Transverse colon (tissue), 4 donors: ENCODE measurements at regions not wholly inside any gene's neighbourhood (a gene's known extent, or its start where the extent isn't known, plus 50 kb on each side); places are given as distances from the start of the nearest gene placed in this dataset.
"Not testable (repeated sequence)": the region's sequence is repeated elsewhere in the genome, so short reads cannot be mapped to it uniquely, and the experiment has no call there.

Experiments
- DNase-seq: peaks from one replicate; pipeline ENCODE4 v3.0.0-alpha.2; 2019
- H3K27ac ChIP-seq, 4 donors: fragments of 200-600 bp; sonication (generic); 2 replicates each; pipeline ENCODE4 v1.5.1; 2016 to 2018; ENCODE audit warnings: inconsistent platforms in 4 of 4
- H3K27me3 ChIP-seq: fragments of 200-600 bp; sonication (generic); 2 replicates; pipeline ENCODE4 v1.5.1; 2017; ENCODE audit warnings: inconsistent platforms
- H3K36me3 ChIP-seq, 4 donors: fragments of 200-600 bp; sonication (generic); 2 replicates each; pipeline ENCODE4 v1.5.1; 2017 to 2019; ENCODE audit warnings: inconsistent platforms in 4 of 4
- H3K4me1 ChIP-seq, 4 donors: fragments of 200-600 bp; sonication (generic); 2 replicates each; pipeline ENCODE4 v1.5.1; 2017 to 2020; ENCODE audit warnings: inconsistent platforms in 4 of 4
- H3K4me3 ChIP-seq, 4 donors: fragments of 200-600 bp; sonication (generic); 1 replicate in 1 of 4; 2 replicates in 3 of 4; pipeline versions ENCODE4 v1.5.1 to v1.6.1; 2017 to 2019; ENCODE audit warnings: inconsistent platforms in 4 of 4
- H3K9me3 ChIP-seq, 2 donors: fragments of 200-600 bp; sonication (generic); 2 replicates each; pipeline ENCODE4 v1.5.1; 2017 to 2019; ENCODE audit warnings: inconsistent platforms in 2 of 2
- EP300 ChIP-seq: sonication (generic); formaldehyde crosslinking; IDR thresholded peaks from one replicate; pipeline ENCODE4 v1.6.1; 2017; ENCODE audit warnings: antibody characterized with exemption, low read depth
- POLR2A ChIP-seq: fragments of 450-650 bp; IDR thresholded peaks from one replicate; pipeline ENCODE4 v1.6.1; 2016; ENCODE audit warnings: antibody characterized with exemption, mild to moderate bottlenecking, moderate library complexity
- POLR2AphosphoS5 ChIP-seq, 3 donors: sonication (generic); formaldehyde crosslinking; IDR thresholded peaks; one replicate each; pipeline ENCODE4 v1.6.1; 2016; ENCODE audit warnings: antibody characterized with exemption in 3 of 3
- WGBS, 2 donors: methylation state at CpG; one replicate each; pipeline ENCODE4 v1.1.5; 2018; ENCODE audit warnings: low coverage in 1 of 2; 5-methylcytosine and 5-hydroxymethylcytosine counted together
- in situ Hi-C, 4 donors: fragments of 200-750 bp; cut with MboI; loops; one replicate each; pipeline versions ENCODE4 v1.15.0 to v1.15.1; 2017; ENCODE audit warnings: low sequenced_read_pairs in 3 of 4, low pct_ligation_motif_present in 1 of 4, low pct_unique_long_range_greater_than_20kb in 1 of 4
- intact Hi-C: fragments of 100-400 bp; cut with DNase I; formaldehyde crosslinking; loops from one replicate; pipeline ENCODE4 v1.15.1; 2023; ENCODE audit warnings: low total_unique reads
- TF ChIP-seq, protein P1 (sequence below), 5 experiments: fragments of 200-600 bp in 3 of 5; fragments of 450-650 bp in 2 of 5; sonication (generic) in 3 of 5; IDR thresholded peaks; 1 replicate in 2 of 5; 2 replicates in 3 of 5; pipeline ENCODE4 v1.5.1; 2016 to 2017; ENCODE audit warnings: antibody characterized with exemption in 5 of 5, inconsistent platforms in 3 of 5, mild to moderate bottlenecking in 2 of 5, moderate library complexity in 1 of 5

DNA sequence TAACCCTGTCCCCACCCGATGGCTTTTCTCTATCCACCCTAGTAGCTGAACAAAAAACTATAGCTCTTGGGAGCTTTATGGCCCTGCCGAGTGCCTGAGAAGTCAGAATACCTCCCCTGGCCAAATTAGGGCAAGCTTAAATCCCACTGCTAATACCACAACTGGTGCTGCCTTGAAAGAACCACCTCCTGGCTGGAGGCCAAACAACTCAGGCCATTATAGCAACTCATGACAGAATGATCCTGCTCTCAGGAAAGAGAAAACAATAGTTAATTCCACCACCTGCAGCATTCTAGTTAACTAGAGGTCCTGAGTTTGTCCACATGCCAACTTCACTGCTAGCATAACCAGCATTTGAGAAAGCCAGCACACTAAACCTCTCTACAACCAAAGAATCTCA lies 123.2 kb downstream of the RTP4 start:
- intact Hi-C loops: no loop called here
- WGBS, 2 donors: 72% methylated on average over 2 of the region's 2 CpGs; no CpG with 5 or more reads in 1 of the 2 donors
- no peak for DNase-seq
- Histone ChIP-seq H3K27ac (no peak overlapping the region), H3K36me3 (no peaks in the 10 kb centered on the region), H3K9me3 (no peaks in the 10 kb centered on the region), H3K27me3 (no peaks in the 10 kb centered on the region), H3K4me3 (no peak overlapping the region), H3K4me1 (no peaks in the 10 kb centered on the region)
- in situ Hi-C loops: no loop called here
- TF ChIP-seq POLR2A (no peak), POLR2AphosphoS5 (IDR thresholded peaks at IDR 0.05) (no peak), EP300 (no peak)
- TF ChIP-seq, protein P1, sequence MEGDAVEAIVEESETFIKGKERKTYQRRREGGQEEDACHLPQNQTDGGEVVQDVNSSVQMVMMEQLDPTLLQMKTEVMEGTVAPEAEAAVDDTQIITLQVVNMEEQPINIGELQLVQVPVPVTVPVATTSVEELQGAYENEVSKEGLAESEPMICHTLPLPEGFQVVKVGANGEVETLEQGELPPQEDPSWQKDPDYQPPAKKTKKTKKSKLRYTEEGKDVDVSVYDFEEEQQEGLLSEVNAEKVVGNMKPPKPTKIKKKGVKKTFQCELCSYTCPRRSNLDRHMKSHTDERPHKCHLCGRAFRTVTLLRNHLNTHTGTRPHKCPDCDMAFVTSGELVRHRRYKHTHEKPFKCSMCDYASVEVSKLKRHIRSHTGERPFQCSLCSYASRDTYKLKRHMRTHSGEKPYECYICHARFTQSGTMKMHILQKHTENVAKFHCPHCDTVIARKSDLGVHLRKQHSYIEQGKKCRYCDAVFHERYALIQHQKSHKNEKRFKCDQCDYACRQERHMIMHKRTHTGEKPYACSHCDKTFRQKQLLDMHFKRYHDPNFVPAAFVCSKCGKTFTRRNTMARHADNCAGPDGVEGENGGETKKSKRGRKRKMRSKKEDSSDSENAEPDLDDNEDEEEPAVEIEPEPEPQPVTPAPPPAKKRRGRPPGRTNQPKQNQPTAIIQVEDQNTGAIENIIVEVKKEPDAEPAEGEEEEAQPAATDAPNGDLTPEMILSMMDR (IDR thresholded peaks at IDR 0.05): no peak

DNA sequence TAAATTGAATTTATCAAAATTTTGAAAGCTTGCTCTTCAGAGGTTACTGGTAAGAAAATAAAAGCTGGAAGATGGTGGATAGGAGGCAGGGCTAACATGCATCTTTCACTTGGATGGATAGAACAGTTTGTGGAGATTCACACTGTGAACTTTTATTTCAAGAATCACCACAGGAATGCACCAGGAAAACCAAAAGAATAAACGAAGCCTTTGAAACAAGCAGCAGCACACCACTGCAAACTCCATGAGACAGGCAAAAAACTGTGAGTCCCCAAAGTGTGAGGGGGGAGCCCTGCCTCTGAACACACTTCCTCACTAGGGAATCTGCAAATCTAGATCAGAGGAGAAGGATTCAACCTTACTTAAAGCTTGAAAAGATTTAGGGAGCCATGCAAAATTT lies 122.2 kb downstream of the RTP4 start:
- Histone ChIP-seq H3K27ac (no peak overlapping the region), H3K27me3 (no peaks in the 10 kb centered on the region), H3K36me3 (no peaks in the 10 kb centered on the region), H3K9me3 (no peaks in the 10 kb centered on the region), H3K4me1 (no peaks in the 10 kb centered on the region), H3K4me3 (no peak overlapping the region)
- no peak for TF ChIP-seq POLR2AphosphoS5 (IDR thresholded peaks at IDR 0.05)
- TF ChIP-seq EP300: no peak
- TF ChIP-seq POLR2A: no peak
- TF ChIP-seq, protein P1 (IDR thresholded peaks at IDR 0.05): no peak
- in situ Hi-C loops (no loop called here), intact Hi-C loops (no loop called here)
- 54 to 62% methylated on average over 1 of the region's 1 CpG for WGBS, 2 donors
- DNase-seq: no peak

DNA sequence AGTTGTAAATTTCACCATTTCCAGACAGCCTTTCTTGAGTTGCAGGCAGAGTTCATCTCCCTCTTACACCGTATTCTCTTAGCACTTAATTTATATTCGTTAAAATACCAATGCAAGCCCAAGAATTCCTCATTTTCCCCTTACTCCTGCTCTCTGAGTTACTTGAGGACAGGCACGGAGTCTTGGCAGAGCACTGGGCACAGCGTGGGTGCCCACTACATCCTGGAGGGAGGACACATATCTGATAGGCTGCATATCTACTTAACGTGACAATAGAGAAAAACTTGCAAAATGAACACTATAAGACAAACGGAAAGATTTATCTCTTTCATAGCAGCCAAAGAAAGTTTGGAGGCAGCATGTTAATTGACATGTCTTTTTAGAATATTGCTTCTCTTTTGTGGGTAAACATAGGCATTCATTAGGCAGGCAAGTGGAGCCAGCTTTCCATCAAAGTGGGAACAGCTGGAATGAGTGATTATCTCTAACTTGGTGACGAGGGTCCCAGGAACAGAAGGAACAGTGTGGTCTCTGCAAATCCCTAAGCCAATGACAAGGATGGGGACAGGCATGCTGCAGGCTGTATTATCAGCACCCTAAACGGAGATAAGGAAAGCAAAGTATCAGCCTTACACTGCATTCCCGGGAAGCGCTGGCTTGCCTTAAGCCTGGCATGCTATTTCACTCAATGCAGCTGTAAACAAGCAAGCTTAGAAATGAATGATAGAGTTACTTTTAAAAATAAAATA lies 116.5 kb downstream of the RTP4 start:
- Histone ChIP-seq H3K36me3 (no peaks in the 10 kb centered on the region), H3K9me3 (no peaks in the 10 kb centered on the region), H3K4me3 (no peak overlapping the region), H3K27me3 (no peaks in the 10 kb centered on the region), H3K27ac (no peak overlapping the region), H3K4me1 (no peaks in the 10 kb centered on the region)
- DNase-seq: no peak
- TF ChIP-seq POLR2AphosphoS5 (IDR thresholded peaks at IDR 0.05) (no peak), EP300 (no peak), POLR2A (no peak)
- TF ChIP-seq, protein P1 (IDR thresholded peaks at IDR 0.05): no peak
- in situ Hi-C loops (no loop called here), intact Hi-C loops (no loop called here)
- WGBS, 2 donors: 68 to 72% methylated on average over 9 to 10 of the region's 10 CpGs

DNA sequence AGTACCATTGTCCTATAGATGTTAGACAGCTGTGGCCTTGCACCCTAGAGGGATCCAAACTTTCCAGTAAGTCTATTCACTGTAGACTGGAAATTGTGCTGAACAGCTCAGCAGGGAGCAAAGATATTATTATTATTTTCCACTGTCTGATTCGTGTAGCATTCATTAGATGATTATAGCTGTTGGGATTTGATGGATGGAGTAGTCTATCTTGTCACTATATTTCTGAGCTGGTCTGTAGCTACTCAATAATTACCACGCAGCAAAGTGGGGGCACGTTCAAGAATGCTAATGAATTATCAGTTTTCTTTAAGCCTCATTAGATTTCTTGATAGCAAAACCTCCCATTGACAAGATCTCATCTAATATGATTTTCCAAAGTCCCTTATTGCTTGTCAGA lies 113.2 kb downstream of the RTP4 start:
- TF ChIP-seq POLR2A (no peak), POLR2AphosphoS5 (IDR thresholded peaks at IDR 0.05) (no peak), EP300 (no peak)
- TF ChIP-seq, protein P1 (IDR thresholded peaks at IDR 0.05): no peak
- Histone ChIP-seq H3K36me3 (no peaks in the 10 kb centered on the region), H3K4me3 (no peak overlapping the region), H3K4me1 (no peaks in the 10 kb centered on the region), H3K27me3 (no peaks in the 10 kb centered on the region), H3K27ac (no peak overlapping the region), H3K9me3 (no peaks in the 10 kb centered on the region)
- 80 to 86% methylated on average over 3 of the region's 3 CpGs for WGBS, 2 donors
- in situ Hi-C loops: no loop called here
- no peak for DNase-seq
- intact Hi-C loops: no loop called here

DNA sequence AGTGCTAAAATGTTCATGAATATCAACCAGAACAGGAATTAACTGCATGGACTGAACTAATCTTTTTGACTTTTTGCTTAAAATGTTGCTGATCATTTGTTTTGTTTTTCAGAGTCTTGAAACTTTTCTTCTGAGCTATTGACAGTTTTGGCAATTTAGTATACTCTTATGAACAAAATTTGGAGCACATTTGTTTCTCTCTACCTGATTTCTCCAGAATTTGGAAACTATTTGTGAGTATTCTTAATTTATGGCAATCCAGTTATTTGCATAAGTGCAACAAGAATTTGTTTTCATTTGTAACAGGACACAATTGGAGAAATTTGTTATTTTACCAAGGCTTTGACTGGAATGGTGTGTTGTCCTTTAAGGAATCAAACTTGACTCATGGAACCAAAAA lies 107.4 kb downstream of the RTP4 start:
- H3K27me3 ChIP-seq, DNase-seq, intact Hi-C loops, H3K4me3 ChIP-seq, H3K36me3 ChIP-seq, H3K4me1 ChIP-seq, H3K27ac ChIP-seq, in situ Hi-C loops: not testable (repeated sequence)
- H3K9me3 ChIP-seq: peaks cover 11 to 20% of the 10 kb centered on the region in 2 donors
